22Rv1 (cell line): ENCODE measurements at regions not wholly inside any gene's neighbourhood (a gene's known extent, or its start where the extent isn't known, plus 50 kb on each side); places are given as distances from the start of the nearest gene placed in this dataset.

Experiments used
- H3K27ac ChIP-seq: fragments of 450-650 bp; 2 replicates; pipeline ENCODE4 v1.5.1; 2017
- CTCF ChIP-seq: fragments of 450-650 bp; IDR thresholded peaks from 2 replicates; pipeline ENCODE4 v1.5.1; 2017; ENCODE audit warnings: mild to moderate bottlenecking
- ZFX ChIP-seq: fragments of 450-650 bp; IDR thresholded peaks from 2 replicates; pipeline ENCODE4 v1.6.1; 2017; ENCODE audit warnings: antibody characterized with exemption, borderline replicate concordance

GRCh38 chr6:167240034-167240541 lies 51.0 kb upstream of the UNC93A start:
- no peak overlapping the region for H3K27ac ChIP-seq
- no peak for TF ChIP-seq ZFX
- TF ChIP-seq CTCF, result no peak
